Vagina (tissue), 2 donors: ENCODE measurements at regions not wholly inside any gene's neighbourhood (a gene's known extent, or its start where the extent isn't known, plus 50 kb on each side); places are given as distances from the start of the nearest gene placed in this dataset.

Source experiments
- DNase-seq, 2 donors: peaks; one replicate each; pipeline ENCODE4 v3.0.0-alpha.2; 2017; ENCODE audit errors: extremely low spot score in 2 of 2
- H3K27ac ChIP-seq: fragments of 200-600 bp; sonication (generic); one replicate; pipeline ENCODE4 v1.5.1; 2019
- H3K27me3 ChIP-seq: fragments of 200-600 bp; sonication (generic); one replicate; pipeline ENCODE4 v1.5.1; 2019
- H3K36me3 ChIP-seq, 2 donors: fragments of 200-600 bp; sonication (generic); one replicate each; pipeline ENCODE4 v1.5.1; 2017 to 2019
- H3K4me1 ChIP-seq: fragments of 200-600 bp; sonication (generic); one replicate; pipeline ENCODE4 v1.5.1; 2019
- H3K4me3 ChIP-seq, 2 donors: fragments of 200-600 bp; sonication (generic); 1 replicate in 1 of 2; 2 replicates in 1 of 2; pipeline ENCODE4 v1.5.1; 2016 to 2019
- H3K9me3 ChIP-seq: fragments of 200-600 bp; sonication (generic); one replicate; pipeline ENCODE4 v1.5.1; 2019
- CTCF ChIP-seq, 3 experiments: fragments of 450-650 bp in 2 of 3; fragments of 200-600 bp in 1 of 3; sonication (generic) in 1 of 3; IDR thresholded peaks; one replicate each; pipeline ENCODE4 v1.5.1; 2017 to 2019; ENCODE audit warnings: antibody characterized with exemption in 3 of 3, mild to moderate bottlenecking in 2 of 3, moderate library complexity in 2 of 3
- POLR2A ChIP-seq, 2 donors: fragments of 450-650 bp; IDR thresholded peaks; one replicate each; pipeline ENCODE4 v1.6.1; 2017; ENCODE audit warnings: antibody characterized with exemption in 2 of 2, mild to moderate bottlenecking in 2 of 2, moderate library complexity in 2 of 2
- POLR2AphosphoS5 ChIP-seq, 2 donors: sonication (generic); formaldehyde crosslinking; IDR thresholded peaks; one replicate each; pipeline ENCODE4 v1.9.0; 2017; ENCODE audit warnings: antibody characterized with exemption in 2 of 2, mild to moderate bottlenecking in 2 of 2, low read depth in 1 of 2; ENCODE audit not compliant: insufficient read depth in 1 of 2
- intact Hi-C: fragments of 100-400 bp; cut with DNase I; formaldehyde crosslinking; loops from one replicate; pipeline ENCODE4 v1.15.1; 2023

- TF ChIP-seq POLR2AphosphoS5 (IDR thresholded peaks at IDR 0.05; ENCODE audit: insufficient read depth in 1 of 2, low read depth in 1 of 2) (no peak), CTCF (IDR thresholded peaks at IDR 0.05) (no peak), POLR2A (IDR thresholded peaks at IDR 0.05) (no peak)
- intact Hi-C loops = no loop called here
- no peak overlapping the region for H3K4me3 ChIP-seq
Observed at GRCh38 chr9:118083161-118083560, 379.0 kb downstream of the TLR4 start.

GRCh38 chr9:118088090-118088489 is 383.9 kb downstream of the TLR4 start:
- no peak overlapping the region for H3K27ac ChIP-seq
- H3K4me1 ChIP-seq = no peaks in the 10 kb centered on the region
- H3K27me3 ChIP-seq = no peaks in the 10 kb centered on the region
- no peaks in the 10 kb centered on the region for H3K9me3 ChIP-seq
- no peak for DNase-seq
- TF ChIP-seq CTCF (IDR thresholded peaks at IDR 0.05) = no peak
- no peak for TF ChIP-seq POLR2A (IDR thresholded peaks at IDR 0.05)
- TF ChIP-seq POLR2AphosphoS5 (IDR thresholded peaks at IDR 0.05; ENCODE audit: insufficient read depth in 1 of 2, low read depth in 1 of 2) = no peak
- H3K4me3 ChIP-seq = no peak overlapping the region
- intact Hi-C loops = no loop called here
- no peaks in the 10 kb centered on the region for H3K36me3 ChIP-seq

More at GRCh38 chr9:118083161-118083560, 379.0 kb downstream of the TLR4 start:
- Histone ChIP-seq H3K4me1 (no peaks in the 10 kb centered on the region), H3K9me3 (no peaks in the 10 kb centered on the region), H3K36me3 (no peaks in the 10 kb centered on the region), H3K27me3 (no peaks in the 10 kb centered on the region), H3K27ac (no peak overlapping the region)
- no peak for DNase-seq

- no peaks in the 10 kb centered on the region for H3K4me1 ChIP-seq
- no peak overlapping the region for H3K27ac ChIP-seq
- H3K9me3 ChIP-seq = no peaks in the 10 kb centered on the region
- no peak for TF ChIP-seq POLR2A (IDR thresholded peaks at IDR 0.05)
- TF ChIP-seq POLR2AphosphoS5 (IDR thresholded peaks at IDR 0.05; ENCODE audit: insufficient read depth in 1 of 2, low read depth in 1 of 2) = no peak
- no peak for TF ChIP-seq CTCF (IDR thresholded peaks at IDR 0.05)
- no peaks in the 10 kb centered on the region for H3K36me3 ChIP-seq
- H3K27me3 ChIP-seq = no peaks in the 10 kb centered on the region
- intact Hi-C loops = no loop called here
- H3K4me3 ChIP-seq = no peak overlapping the region
- no peak for DNase-seq
Observed at GRCh38 chr9:118091226-118091625, 387.0 kb downstream of the TLR4 start.

GRCh38 chr9:118091711-118092500 is 387.7 kb downstream of the TLR4 start:
- TF ChIP-seq CTCF (IDR thresholded peaks at IDR 0.05) (no peak), POLR2AphosphoS5 (IDR thresholded peaks at IDR 0.05; ENCODE audit: insufficient read depth in 1 of 2, low read depth in 1 of 2) (no peak)
- H3K27ac ChIP-seq = no peak overlapping the region
- no peaks in the 10 kb centered on the region for H3K4me1 ChIP-seq
- no peak for DNase-seq
- no peaks in the 10 kb centered on the region for H3K36me3 ChIP-seq
- no peaks in the 10 kb centered on the region for H3K27me3 ChIP-seq
- no peaks in the 10 kb centered on the region for H3K9me3 ChIP-seq
- intact Hi-C loops = no loop called here
- no peak overlapping the region for H3K4me3 ChIP-seq

GRCh38 chr9:118094387-118094786 is 390.2 kb downstream of the TLR4 start:
- H3K9me3 ChIP-seq = no peaks in the 10 kb centered on the region
- no peak for DNase-seq

More at GRCh38 chr9:118094387-118094786, 390.2 kb downstream of the TLR4 start:
- H3K4me1 ChIP-seq = no peaks in the 10 kb centered on the region
- no peak overlapping the region for H3K4me3 ChIP-seq
- no peaks in the 10 kb centered on the region for H3K36me3 ChIP-seq
- no peaks in the 10 kb centered on the region for H3K27me3 ChIP-seq
- TF ChIP-seq POLR2A (IDR thresholded peaks at IDR 0.05) (no peak), POLR2AphosphoS5 (IDR thresholded peaks at IDR 0.05; ENCODE audit: insufficient read depth in 1 of 2, low read depth in 1 of 2) (no peak), CTCF (IDR thresholded peaks at IDR 0.05) (no peak)
- no peak overlapping the region for H3K27ac ChIP-seq
- intact Hi-C loops = no loop called here
